ENCODE measurements at regions not wholly inside any gene's neighbourhood (a gene's known extent, or its start where the extent isn't known, plus 50 kb on each side); places are given as distances from the start of the nearest gene placed in this dataset.

GRCh38 chr2:437180-437579, 149.3 kb upstream of the ALKAL2 start:
- ChIA-PET CTCF (interaction anchor here (1.2 to 1.3 kb wide), 2 partner anchors 11 to 41 kb away, joined by 3 to 4 read pairs; no protein-coding TSS in a partner anchor), POLR2A (interaction anchor here (0.6 to 0.7 kb wide), 2 partner anchors 14 to 70 kb away, joined by 3 read pairs; no protein-coding TSS in a partner anchor)
- Histone ChIP-seq H3K36me3 (replicated peaks in 1 of 2; ENCODE audit: control insufficient read depth in 1 of 2, insufficient read depth in 2 of 2, low read length in 1 of 2) (no peaks in the 10 kb centered on the region), H2AFZ (ENCODE audit: low read depth) (no peak overlapping the region), H3K4me2 (no peak overlapping the region), H3K9me3 (peaks cover 6% of the 10 kb centered on the region; the same call in 1 of the 2 replicates), H3K27me3 (ENCODE audit: insufficient read depth) (no peaks in the 10 kb centered on the region), H3K79me2 (ENCODE audit: insufficient read depth) (no peaks in the 10 kb centered on the region), H3K4me1 (ENCODE audit: control insufficient read depth in 1 of 2, insufficient read depth in 2 of 2, low read depth in 1 of 2, low read length in 1 of 2) (peaks cover 0 to 25% of the 10 kb centered on the region in 2 experiments; a peak in 1 of 4 replicates), H3K27ac (ENCODE audit: low read depth in 2 of 2, low read length in 1 of 2) (no peak overlapping the region), H3K4me3 (ENCODE audit: low read depth in 2 of 2, low read length in 1 of 2) (no peak overlapping the region), H3F3A (replicated peaks; ENCODE audit: insufficient read depth) (no peaks in the 10 kb centered on the region), H3K9ac (no peak overlapping the region), H4K20me1 (ENCODE audit: insufficient read depth) (no peaks in the 10 kb centered on the region), H3K9me2 (no peaks in the 10 kb centered on the region)
- WGBS (ENCODE audit: low lambda C conversion rate), result 15% methylated on average over 5 of the region's 5 CpGs
- DNase-seq, result no peak
- TF ChIP-seq FOXM1 (IDR thresholded peaks at IDR 0.05; ENCODE audit: low read depth), result no peak

- ChIA-PET CTCF (interaction anchor here (1.3 kb wide), 1 partner anchor 42 kb away, joined by 3 read pairs; no protein-coding TSS in a partner anchor), POLR2A (interaction anchor here (0.6 to 0.7 kb wide), 3 partner anchors 13 to 1296 kb away, joined by 3 read pairs; no protein-coding TSS in a partner anchor)
- no peak overlapping the region for H3K4me2 ChIP-seq
- H3K9ac ChIP-seq, result no peak overlapping the region
- H4K20me1 ChIP-seq (ENCODE audit: insufficient read depth), result no peaks in the 10 kb centered on the region
- TF ChIP-seq RAD21 (IDR thresholded peaks at IDR 0.05; ENCODE audit: low read length) (no peak), FOXJ3 (CRISPR knock-in tag; IDR thresholded peaks at IDR 0.05) (no peak), NRF1 (IDR thresholded peaks at IDR 0.05; ENCODE audit: low read depth, low read length) (no peak), JUND (IDR thresholded peaks at IDR 0.05) (no peak), RFX5 (IDR thresholded peaks at IDR 0.05; ENCODE audit: low read length) (no peak), TCF12 (IDR thresholded peaks at IDR 0.05) (no peak), GABPA (IDR thresholded peaks at IDR 0.05; ENCODE audit: low read depth) (no peak), USF2 (IDR thresholded peaks at IDR 0.05; ENCODE audit: borderline replicate concordance, low read depth, low read length) (no peak), NFIC (IDR thresholded peaks at IDR 0.05; ENCODE audit: borderline replicate concordance) (no peak), FOXM1 (IDR thresholded peaks at IDR 0.05; ENCODE audit: low read depth) (no peak), FOSL2 (IDR thresholded peaks at IDR 0.05; ENCODE audit: borderline replicate concordance, low read depth) (no peak), USF1 (IDR thresholded peaks at IDR 0.05; ENCODE audit: borderline replicate concordance, low read depth) (no peak), EZH2phosphoT487 (IDR thresholded peaks at IDR 0.05; ENCODE audit: borderline replicate concordance, low read depth) (no peak), RCOR1 (IDR thresholded peaks at IDR 0.05; ENCODE audit: low read length) (no peak), PBX3 (IDR thresholded peaks at IDR 0.05) (no peak), YY1 (IDR thresholded peaks at IDR 0.05; ENCODE audit: low read depth) (no peak), TAF1 (IDR thresholded peaks at IDR 0.05; ENCODE audit: borderline replicate concordance, low read depth, low read length) (no peak), MEF2A (IDR thresholded peaks at IDR 0.05; ENCODE audit: borderline replicate concordance, low read depth) (no peak), CTCF (IDR thresholded peaks at IDR 0.05) (no peak), CHD2 (IDR thresholded peaks at IDR 0.05; ENCODE audit: low read length, partially characterized antibody) (no peak)
- H3K36me3 ChIP-seq (replicated peaks in 1 of 2; ENCODE audit: control insufficient read depth in 1 of 2, insufficient read depth in 2 of 2, low read length in 1 of 2), result no peaks in the 10 kb centered on the region
- no peaks in the 10 kb centered on the region for H3F3A ChIP-seq (replicated peaks; ENCODE audit: insufficient read depth)
- H3K9me3 ChIP-seq, result peaks cover 6% of the 10 kb centered on the region; the same call in 1 of the 2 replicates
- no peak overlapping the region for H3K4me3 ChIP-seq (ENCODE audit: low read depth in 2 of 2, low read length in 1 of 2)
- H3K4me1 ChIP-seq (ENCODE audit: control insufficient read depth in 1 of 2, insufficient read depth in 2 of 2, low read depth in 1 of 2, low read length in 1 of 2), result peaks cover 0 to 25% of the 10 kb centered on the region in 2 experiments; a peak in 1 of 4 replicates
- 58% methylated on average over 14 of the region's 14 CpGs for WGBS (ENCODE audit: low lambda C conversion rate)
- H3K27ac ChIP-seq (ENCODE audit: low read depth in 2 of 2, low read length in 1 of 2), result no peak overlapping the region
- H3K9me2 ChIP-seq, result no peaks in the 10 kb centered on the region
- no peak for DNase-seq
- no peaks in the 10 kb centered on the region for H3K27me3 ChIP-seq (ENCODE audit: insufficient read depth)
- no peaks in the 10 kb centered on the region for H3K79me2 ChIP-seq (ENCODE audit: insufficient read depth)
- no peak overlapping the region for H2AFZ ChIP-seq (ENCODE audit: low read depth)
Observed at GRCh38 chr2:436205-436604, 148.3 kb upstream of the ALKAL2 start.
